Hepatocyte (in vitro differentiated cells): ENCODE measurements at regions not wholly inside any gene's neighbourhood (a gene's known extent, or its start where the extent isn't known, plus 50 kb on each side); places are given as distances from the start of the nearest gene placed in this dataset.

Experiments
- DNase-seq: peaks from one replicate; pipeline ENCODE4 v3.0.0-alpha.2; 2016; ENCODE audit warnings: low spot score
- H2AFZ ChIP-seq: fragments of 200-600 bp; sonication (generic); 2 replicates; pipeline ENCODE4 v1.6.0; 2016; ENCODE audit warnings: antibody characterized with exemption, mild to moderate bottlenecking
- H3K27ac ChIP-seq: fragments of 200-600 bp; sonication (generic); 2 replicates; pipeline ENCODE4 v1.5.1; 2016; ENCODE audit warnings: mild to moderate bottlenecking
- H3K27me3 ChIP-seq: fragments of 200-600 bp; sonication (generic); 2 replicates; pipeline ENCODE4 v1.6.1; 2016
- H3K36me3 ChIP-seq: fragments of 200-600 bp; sonication (generic); replicated peaks from 2 replicates; pipeline ENCODE4 v1.5.1; 2016; ENCODE audit warnings: low read depth; ENCODE audit not compliant: insufficient read depth
- H3K4me1 ChIP-seq: fragments of 200-600 bp; sonication (generic); 2 replicates; pipeline ENCODE4 v1.5.1; 2016; ENCODE audit warnings: mild to moderate bottlenecking, moderate library complexity; ENCODE audit not compliant: insufficient read depth
- H3K4me2 ChIP-seq: fragments of 200-600 bp; sonication (generic); 2 replicates; pipeline ENCODE4 v1.6.0; 2016
- H3K4me3 ChIP-seq: fragments of 200-600 bp; sonication (generic); 2 replicates; pipeline ENCODE4 v1.5.1; 2016; ENCODE audit warnings: mild to moderate bottlenecking
- H3K79me2 ChIP-seq: fragments of 200-600 bp; sonication (generic); 2 replicates; pipeline ENCODE4 v1.6.0; 2017; ENCODE audit warnings: mild to moderate bottlenecking
- H3K9me2 ChIP-seq: fragments of 200-600 bp; sonication (generic); replicated peaks from 2 replicates; pipeline ENCODE4 v1.6.0; 2017; ENCODE audit warnings: mild to moderate bottlenecking; ENCODE audit not compliant: insufficient read depth
- H3K9me3 ChIP-seq: fragments of 200-600 bp; sonication (generic); 2 replicates; pipeline ENCODE4 v1.5.1; 2016; ENCODE audit warnings: low read depth, mild to moderate bottlenecking
- H4K20me1 ChIP-seq: fragments of 200-600 bp; sonication (generic); 2 replicates; pipeline ENCODE4 v1.6.0; 2016; ENCODE audit warnings: mild to moderate bottlenecking; ENCODE audit not compliant: insufficient read depth, poor library complexity, severe bottlenecking
- EZH2 ChIP-seq: fragments of 200-600 bp; sonication (generic); IDR thresholded peaks from 2 replicates; pipeline ENCODE4 v1.6.1; 2016; ENCODE audit warnings: antibody characterized with exemption, mild to moderate bottlenecking, borderline replicate concordance
- EZH2phosphoT487 ChIP-seq: fragments of 200-600 bp; sonication (generic); IDR thresholded peaks from one replicate; pipeline ENCODE4 v1.6.1; 2018; ENCODE audit warnings: antibody characterized with exemption, mild to moderate bottlenecking, low read depth, moderate library complexity; ENCODE audit not compliant: unreplicated experiment, severe bottlenecking
- WGBS: methylation state at CpG from one replicate; pipeline ENCODE4 v1.1.6; 2016; ENCODE audit warnings: low lambda C conversion rate; ENCODE audit errors: missing lambda C conversion rate; 5-methylcytosine and 5-hydroxymethylcytosine counted together
- TF ChIP-seq, protein P1 (sequence below): fragments of 200-600 bp; sonication (generic); IDR thresholded peaks from 2 replicates; pipeline ENCODE4 v1.5.1; 2016; ENCODE audit warnings: antibody characterized with exemption, mild to moderate bottlenecking; ENCODE audit not compliant: poor library complexity

DNA sequence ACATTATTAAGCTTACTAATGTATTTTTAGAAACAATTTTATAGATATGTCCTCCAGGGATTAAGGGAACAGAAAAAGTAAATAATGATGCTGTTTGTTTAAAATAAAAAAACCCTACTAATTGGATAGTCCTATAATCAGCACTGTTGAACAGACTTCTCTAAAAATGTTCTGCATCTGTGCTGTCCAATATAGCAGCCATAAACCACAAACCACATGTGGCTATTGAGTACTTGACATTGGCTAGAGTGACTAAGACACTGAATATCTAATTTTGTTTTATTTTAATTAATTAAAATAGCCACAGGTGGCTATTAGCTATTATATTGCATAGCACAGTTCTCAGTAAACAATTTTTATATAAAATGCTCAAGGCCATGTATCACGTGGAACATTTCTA, 210.4 kb downstream of the DPY19L2 start:
- no peaks in the 10 kb centered on the region for H3K79me2 ChIP-seq
- WGBS, result 67% methylated on average over 1 of the region's 1 CpG

DNA sequence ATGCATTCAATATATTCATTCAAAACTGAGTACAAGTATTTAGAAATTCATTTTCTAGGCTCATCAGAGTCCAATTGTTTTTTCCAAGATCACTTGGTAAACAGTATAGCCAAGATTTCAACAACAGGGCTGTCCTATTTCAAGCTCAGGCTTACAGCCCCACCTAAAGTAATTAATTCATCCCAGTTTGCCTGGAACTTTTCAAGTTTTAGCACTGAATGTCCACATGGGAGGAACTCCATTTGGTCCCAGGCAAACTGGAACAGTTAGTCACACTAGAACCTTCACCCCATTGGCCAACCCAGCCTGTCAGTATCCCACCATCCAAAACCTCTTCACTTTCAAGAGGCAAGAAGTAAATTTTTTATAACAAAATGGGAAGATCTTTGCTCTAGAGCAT, 210.9 kb downstream of the DPY19L2 start:
- TF ChIP-seq EZH2, result no peak
- TF ChIP-seq, protein P1, sequence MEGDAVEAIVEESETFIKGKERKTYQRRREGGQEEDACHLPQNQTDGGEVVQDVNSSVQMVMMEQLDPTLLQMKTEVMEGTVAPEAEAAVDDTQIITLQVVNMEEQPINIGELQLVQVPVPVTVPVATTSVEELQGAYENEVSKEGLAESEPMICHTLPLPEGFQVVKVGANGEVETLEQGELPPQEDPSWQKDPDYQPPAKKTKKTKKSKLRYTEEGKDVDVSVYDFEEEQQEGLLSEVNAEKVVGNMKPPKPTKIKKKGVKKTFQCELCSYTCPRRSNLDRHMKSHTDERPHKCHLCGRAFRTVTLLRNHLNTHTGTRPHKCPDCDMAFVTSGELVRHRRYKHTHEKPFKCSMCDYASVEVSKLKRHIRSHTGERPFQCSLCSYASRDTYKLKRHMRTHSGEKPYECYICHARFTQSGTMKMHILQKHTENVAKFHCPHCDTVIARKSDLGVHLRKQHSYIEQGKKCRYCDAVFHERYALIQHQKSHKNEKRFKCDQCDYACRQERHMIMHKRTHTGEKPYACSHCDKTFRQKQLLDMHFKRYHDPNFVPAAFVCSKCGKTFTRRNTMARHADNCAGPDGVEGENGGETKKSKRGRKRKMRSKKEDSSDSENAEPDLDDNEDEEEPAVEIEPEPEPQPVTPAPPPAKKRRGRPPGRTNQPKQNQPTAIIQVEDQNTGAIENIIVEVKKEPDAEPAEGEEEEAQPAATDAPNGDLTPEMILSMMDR, result no peak
- no peak for TF ChIP-seq EZH2phosphoT487
- no peaks in the 10 kb centered on the region for H3K36me3 ChIP-seq
- H3K27ac ChIP-seq, result no peak overlapping the region
- H3K4me3 ChIP-seq, result no peak overlapping the region
- no peaks in the 10 kb centered on the region for H3K27me3 ChIP-seq
- H3K79me2 ChIP-seq, result no peaks in the 10 kb centered on the region
- H3K9me2 ChIP-seq, result no peaks in the 10 kb centered on the region
- H3K9me3 ChIP-seq, result no peaks in the 10 kb centered on the region
- no peak for DNase-seq
- no peak overlapping the region for H3K4me2 ChIP-seq
- no peak overlapping the region for H2AFZ ChIP-seq
- no peaks in the 10 kb centered on the region for H3K4me1 ChIP-seq
- no peaks in the 10 kb centered on the region for H4K20me1 ChIP-seq

More for the DNA sequence above, 210.4 kb downstream of the DPY19L2 start:
- H3K27me3 ChIP-seq, result no peaks in the 10 kb centered on the region
- TF ChIP-seq EZH2 (no peak), EZH2phosphoT487 (no peak)
- TF ChIP-seq, protein P1, result no peak
- H3K9me3 ChIP-seq, result no peaks in the 10 kb centered on the region
- H3K4me1 ChIP-seq, result no peaks in the 10 kb centered on the region
- H2AFZ ChIP-seq, result no peak overlapping the region
- H3K36me3 ChIP-seq, result no peaks in the 10 kb centered on the region
- no peak for DNase-seq
- H3K9me2 ChIP-seq, result no peaks in the 10 kb centered on the region
- H3K4me3 ChIP-seq, result no peak overlapping the region
- no peak overlapping the region for H3K27ac ChIP-seq
- H3K4me2 ChIP-seq, result no peak overlapping the region
- no peaks in the 10 kb centered on the region for H4K20me1 ChIP-seq

DNA sequence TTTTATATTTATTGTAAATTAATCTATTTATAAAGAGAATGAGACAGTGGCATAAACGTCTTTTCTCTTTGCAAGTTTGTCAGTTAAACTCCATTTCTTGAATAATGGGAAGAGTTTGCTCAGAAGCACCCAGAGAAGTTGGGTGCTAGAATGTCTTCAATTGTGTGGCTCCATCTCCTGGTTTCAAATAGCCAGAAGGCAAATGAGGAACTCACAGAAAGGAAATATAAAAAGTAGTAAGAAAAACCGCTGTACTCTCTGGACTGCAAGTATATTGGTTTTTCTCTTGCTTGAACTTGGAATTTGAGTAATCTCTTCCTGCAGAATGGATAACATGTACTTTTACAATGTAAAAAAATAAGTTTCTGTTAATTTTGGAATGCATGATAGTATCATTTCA, 217.5 kb downstream of the DPY19L2 start:
- no peaks in the 10 kb centered on the region for H3K9me2 ChIP-seq
- no peaks in the 10 kb centered on the region for H3K36me3 ChIP-seq
- H4K20me1 ChIP-seq, result no peaks in the 10 kb centered on the region
- TF ChIP-seq EZH2 (no peak), EZH2phosphoT487 (no peak)
- TF ChIP-seq, protein P1, result no peak
- H3K79me2 ChIP-seq, result no peaks in the 10 kb centered on the region
- 73% methylated on average over 2 of the region's 2 CpGs for WGBS
- H3K27ac ChIP-seq, result no peak overlapping the region
- H3K27me3 ChIP-seq, result no peaks in the 10 kb centered on the region
- no peaks in the 10 kb centered on the region for H3K4me1 ChIP-seq
- no peak overlapping the region for H3K4me2 ChIP-seq
- no peak overlapping the region for H3K4me3 ChIP-seq
- H2AFZ ChIP-seq, result no peak overlapping the region
- no peak for DNase-seq
- no peaks in the 10 kb centered on the region for H3K9me3 ChIP-seq

GRCh38 chr12:63450334-63450733, 218.0 kb downstream of the DPY19L2 start:
- no peak overlapping the region for H3K27ac ChIP-seq
- no peak overlapping the region for H2AFZ ChIP-seq
- H4K20me1 ChIP-seq, result no peaks in the 10 kb centered on the region
- H3K79me2 ChIP-seq, result no peaks in the 10 kb centered on the region
- H3K4me2 ChIP-seq, result no peak overlapping the region
- H3K4me3 ChIP-seq, result no peak overlapping the region
- DNase-seq, result no peak
- 92% methylated on average over 1 of the region's 1 CpG for WGBS
- no peaks in the 10 kb centered on the region for H3K4me1 ChIP-seq
- H3K36me3 ChIP-seq, result no peaks in the 10 kb centered on the region
- no peak for TF ChIP-seq EZH2
- no peak for TF ChIP-seq EZH2phosphoT487
- TF ChIP-seq, protein P1, result no peak
- H3K9me2 ChIP-seq, result no peaks in the 10 kb centered on the region
- H3K27me3 ChIP-seq, result no peaks in the 10 kb centered on the region
- no peaks in the 10 kb centered on the region for H3K9me3 ChIP-seq
